Ureter (tissue), 1 donor: ENCODE measurements at regions not wholly inside any gene's neighbourhood (a gene's known extent, or its start where the extent isn't known, plus 50 kb on each side); places are given as distances from the start of the nearest gene placed in this dataset.

Experiments used
- DNase-seq: peaks from one replicate; pipeline ENCODE4 v3.0.0-alpha.2; 2020; ENCODE audit warnings: low spot score
- donor health status: DM: yes; HTN: yes; CAD: no.

DNA sequence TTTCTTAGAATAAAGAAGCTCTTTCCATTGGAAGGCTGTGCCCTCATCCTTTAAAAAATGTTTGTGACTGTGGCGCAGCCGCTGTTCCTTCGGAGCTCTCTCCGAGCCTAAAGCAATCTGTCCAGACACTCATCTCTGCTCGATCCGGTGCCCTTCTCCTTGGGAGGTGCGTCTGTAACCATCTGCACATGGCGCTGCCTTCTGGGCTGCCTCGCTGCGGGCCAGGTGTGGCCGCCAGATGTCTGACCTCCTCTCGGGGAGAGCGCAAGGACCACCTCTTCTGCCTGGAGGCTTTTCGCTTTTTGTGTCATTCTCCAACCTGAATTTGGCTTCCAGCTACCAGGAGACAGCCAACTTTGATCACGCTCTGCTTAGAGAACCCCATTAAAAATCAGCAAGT, 153.4 kb upstream of the PTCH1 start:
- DNase-seq, result no peak

DNA sequence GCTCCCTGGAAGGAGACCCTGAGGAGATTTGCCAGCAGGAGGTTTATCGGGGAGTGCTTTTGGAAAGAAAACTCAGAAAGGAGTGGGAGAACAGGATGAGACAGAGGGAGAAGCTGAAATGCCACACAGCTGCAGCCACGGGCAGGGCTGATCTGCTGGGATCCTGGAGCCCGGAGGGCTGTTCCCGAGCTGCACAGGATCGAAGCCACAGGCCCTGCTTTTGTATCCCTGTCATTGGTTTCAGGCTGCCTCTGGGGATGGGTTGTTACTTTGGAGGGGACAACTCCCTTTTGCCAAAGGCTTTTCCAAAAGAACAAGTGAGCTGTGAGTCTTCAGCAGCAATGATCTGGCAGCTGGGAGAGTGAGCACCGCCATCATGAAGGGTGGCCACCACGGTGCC, 152.5 kb upstream of the PTCH1 start:
- DNase-seq, result no peak

DNA sequence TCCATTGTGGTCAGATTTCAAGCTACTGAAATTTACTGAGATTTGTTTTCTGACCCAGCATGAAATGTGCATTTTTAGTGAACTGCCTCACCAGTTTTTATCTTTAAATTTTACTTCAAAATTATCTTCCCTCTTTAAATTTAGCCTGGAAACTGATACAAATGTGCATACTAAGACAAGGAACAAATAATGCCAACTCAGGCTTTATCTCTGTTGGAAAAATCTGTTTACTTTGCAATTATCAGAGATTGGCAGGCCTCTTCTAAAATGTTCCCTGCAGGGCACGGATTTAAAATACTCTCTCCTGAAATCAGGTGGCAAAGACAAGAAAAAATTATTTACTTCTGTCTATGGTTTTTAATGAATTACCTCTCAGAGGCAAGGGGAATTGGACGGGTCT, 151.0 kb upstream of the PTCH1 start:
- no peak for DNase-seq

GRCh38 chr9:95666785-95667155, 150.0 kb upstream of the PTCH1 start:
- no peak for DNase-seq

DNA sequence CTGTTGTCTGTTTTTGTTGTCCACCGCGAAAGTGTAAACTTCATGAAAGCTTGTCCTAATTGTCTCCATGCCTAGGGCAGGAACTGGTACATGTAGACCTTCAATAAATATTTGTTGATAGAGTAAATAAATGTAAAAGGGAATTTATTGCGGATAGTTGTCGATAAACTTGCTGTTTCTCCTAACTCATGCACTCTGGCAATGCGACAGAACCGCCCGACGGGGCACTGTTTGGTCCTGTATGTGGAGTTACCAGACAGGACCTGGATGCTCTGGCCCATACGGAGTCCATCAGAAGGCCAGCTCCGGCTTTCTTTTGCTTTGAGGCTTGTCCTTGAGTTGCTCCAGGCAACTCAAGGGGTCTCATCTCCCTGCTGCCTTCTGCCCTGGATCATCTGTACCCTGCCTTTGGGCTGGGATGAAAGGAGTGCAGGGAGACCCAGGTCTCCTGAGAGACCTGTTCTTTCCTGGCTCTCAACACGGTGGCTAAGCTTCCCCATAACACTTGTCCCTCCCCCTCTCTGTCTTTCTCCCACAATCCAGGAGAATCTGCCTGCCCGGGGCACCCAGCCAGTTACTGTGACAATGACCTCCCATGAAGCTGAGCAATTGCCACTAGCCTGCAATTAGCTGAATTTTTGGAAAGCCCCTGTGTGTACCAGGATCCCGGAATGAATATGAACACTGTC, 149.5 kb upstream of the PTCH1 start:
- no peak for DNase-seq

- DNase-seq, result no peak
Observed at GRCh38 chr9:95653246-95653645, 136.5 kb upstream of the PTCH1 start.

GRCh38 chr9:95650720-95651119, 133.9 kb upstream of the PTCH1 start:
- DNase-seq, result no peak

- no peak for DNase-seq
Observed at GRCh38 chr9:95649801-95650213, 133.0 kb upstream of the PTCH1 start.

- DNase-seq, result no peak
Observed at GRCh38 chr9:95648225-95648624, 131.5 kb upstream of the PTCH1 start.

GRCh38 chr9:95645992-95646391, 129.2 kb upstream of the PTCH1 start:
- no peak for DNase-seq

GRCh38 chr9:95645579-95645978, 128.8 kb upstream of the PTCH1 start:
- DNase-seq, result no peak

DNA sequence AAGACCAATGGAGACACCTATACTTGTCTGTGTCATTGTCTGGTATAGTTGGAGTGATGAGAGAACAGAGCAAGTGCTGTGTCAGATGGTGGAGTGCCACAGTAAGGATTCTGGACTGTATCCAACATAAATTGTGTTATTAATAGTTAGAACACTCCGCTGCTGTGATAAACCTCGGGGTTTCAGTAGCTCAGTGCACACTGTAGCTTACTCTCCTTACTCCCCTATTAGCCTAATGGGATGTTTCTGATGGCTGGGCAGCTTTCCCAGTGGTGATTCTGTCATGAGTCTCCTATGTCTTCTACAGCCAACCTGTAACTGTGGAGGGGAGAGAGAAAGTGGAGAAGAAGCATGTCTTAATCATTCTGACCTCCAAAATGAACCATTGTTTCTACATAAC, 127.6 kb upstream of the PTCH1 start:
- no peak for DNase-seq

GRCh38 chr9:95643619-95644018, 126.8 kb upstream of the PTCH1 start:
- no peak for DNase-seq

DNA sequence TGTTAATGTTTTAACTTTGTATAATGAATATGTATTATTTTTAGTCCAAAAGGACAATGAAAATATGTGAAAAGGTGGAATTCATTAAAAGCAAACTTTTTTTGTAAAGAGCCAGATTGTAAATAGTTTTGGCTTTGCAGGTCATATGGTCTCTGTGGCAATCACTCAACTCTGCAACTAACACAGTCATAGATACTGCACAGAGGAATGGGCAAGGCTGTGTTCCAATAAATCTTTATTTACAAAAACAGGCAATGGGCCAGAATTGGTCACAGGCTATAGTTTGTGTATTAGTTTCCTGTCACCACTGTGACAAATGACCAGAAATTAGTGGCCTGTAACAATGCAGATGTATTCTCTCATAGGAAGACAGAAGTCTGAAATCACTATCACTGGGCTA, 125.4 kb upstream of the PTCH1 start:
- DNase-seq, result no peak

DNA sequence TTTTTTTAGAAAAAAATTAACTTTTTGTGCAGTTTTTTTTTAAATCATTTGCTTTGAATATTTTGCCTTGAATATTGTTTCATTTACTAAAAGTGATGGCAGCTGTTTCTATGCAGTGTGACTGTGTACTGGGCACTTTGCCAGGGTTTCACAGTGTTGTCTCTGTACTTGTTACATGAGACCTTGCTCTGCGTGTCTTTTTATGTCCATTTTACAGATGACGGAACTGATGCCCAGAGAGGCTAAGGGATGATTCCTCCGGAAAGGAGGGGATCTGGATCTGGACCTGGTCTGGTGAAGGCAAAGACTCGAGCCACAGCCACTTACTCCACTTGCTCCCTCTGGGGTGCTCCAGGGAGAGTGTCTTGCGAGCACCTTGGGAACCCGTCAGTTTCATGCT, 124.8 kb upstream of the PTCH1 start:
- no peak for DNase-seq

- DNase-seq, result no peak
Observed at GRCh38 chr9:95640336-95640735, 123.6 kb upstream of the PTCH1 start.

DNA sequence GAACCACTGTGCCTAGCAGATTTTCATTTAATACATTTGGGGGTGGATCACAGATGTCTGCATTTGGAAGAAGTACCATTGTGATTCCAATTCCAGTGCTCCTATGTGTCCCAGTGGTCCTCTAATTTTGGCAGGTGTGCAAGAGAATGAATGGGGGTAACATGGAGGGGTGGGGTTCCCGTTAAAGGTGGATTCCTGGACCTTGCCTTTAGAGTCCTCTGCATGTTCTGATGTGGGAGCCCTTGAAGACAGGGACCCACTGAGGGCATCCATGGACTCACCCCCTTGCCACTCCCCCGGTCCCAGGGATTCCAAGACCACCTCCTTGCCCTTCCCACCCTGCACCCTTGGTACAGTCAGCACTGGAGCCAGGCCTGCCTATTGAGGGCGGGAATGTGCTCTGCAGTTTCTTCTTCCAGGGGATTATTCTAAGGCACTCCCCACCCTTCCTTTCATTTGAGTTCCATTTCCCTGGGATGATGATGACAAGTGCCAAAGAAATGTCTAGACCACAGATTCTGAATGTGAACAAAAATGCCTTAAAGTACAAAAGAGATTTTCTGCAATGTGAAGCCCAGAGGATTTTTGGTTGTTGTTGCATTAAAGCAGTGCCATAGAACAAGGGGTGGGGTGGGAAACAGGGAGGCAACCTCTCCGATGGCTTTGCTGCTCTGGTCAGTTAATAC, 119.4 kb upstream of the PTCH1 start:
- DNase-seq, result no peak

- no peak for DNase-seq
Observed at GRCh38 chr9:95634536-95634935, 117.8 kb upstream of the PTCH1 start.

DNA sequence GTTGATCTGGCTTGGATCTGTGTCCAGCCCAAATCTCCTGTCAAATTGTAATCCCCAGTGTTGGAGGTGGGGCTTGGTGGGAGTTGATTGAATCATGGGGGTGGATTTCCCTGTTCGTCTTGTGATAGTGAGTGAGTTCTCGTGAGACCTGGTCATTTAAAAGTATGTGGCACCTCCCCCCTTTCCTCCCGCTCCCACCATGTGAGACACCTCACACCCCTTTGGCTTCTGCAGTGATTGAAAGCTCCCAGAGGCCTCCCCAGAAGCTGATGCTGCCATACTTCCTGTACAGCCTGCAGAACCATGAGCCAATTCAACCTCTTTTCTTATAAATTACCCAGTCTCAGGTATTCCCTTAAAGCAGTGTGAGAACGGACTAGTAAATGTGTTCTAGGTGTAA, 117.3 kb upstream of the PTCH1 start:
- no peak for DNase-seq

DNA sequence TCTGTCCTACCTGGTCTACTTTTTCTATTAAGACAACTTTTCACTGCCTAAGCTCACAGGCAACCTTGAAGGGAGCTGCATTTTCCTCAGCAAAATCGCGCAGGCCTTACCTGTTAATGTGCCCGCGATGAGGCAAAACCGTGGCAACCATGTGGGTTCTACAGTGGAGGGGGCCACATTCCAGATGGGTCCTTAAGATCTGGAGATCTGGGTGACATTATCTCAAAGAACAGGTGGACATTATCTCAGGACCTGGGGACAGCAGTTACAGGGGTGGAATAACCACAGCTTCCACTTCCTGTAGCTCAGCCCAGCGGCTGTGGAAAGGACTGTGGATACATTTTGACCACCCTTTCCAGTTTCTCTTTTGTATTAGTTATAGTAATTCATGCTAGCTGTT, 112.8 kb upstream of the PTCH1 start:
- no peak for DNase-seq

GRCh38 chr9:95627802-95628201, 111.0 kb upstream of the PTCH1 start:
- no peak for DNase-seq

GRCh38 chr9:95626885-95627558, 110.3 kb upstream of the PTCH1 start:
- DNase-seq, result peak; percentile 70

GRCh38 chr9:95626341-95626740, 109.6 kb upstream of the PTCH1 start:
- no peak for DNase-seq
